ENCODE measurements at regions not wholly inside any gene's neighbourhood (a gene's known extent, or its start where the extent isn't known, plus 50 kb on each side); places are given as distances from the start of the nearest gene placed in this dataset.
"Not testable (repeated sequence)": the region's sequence is repeated elsewhere in the genome, so short reads cannot be mapped to it uniquely, and the experiment has no call there.

- Mint-ChIP-seq H3K27ac (no peak overlapping the region), H3K9me3 (no peaks in the 10 kb centered on the region), H3K36me3 (no peaks in the 10 kb centered on the region)
- ATAC-seq (no peak), DNase-seq (ENCODE audit: low spot score in 2 of 2) (no peak)
These were observed 260.2 kb upstream of the ISX start for GRCh38 chr22:34805771-34806170.

GRCh38 chr22:34808618-34809017, 257.3 kb upstream of the ISX start:
- ATAC-seq (no peak), DNase-seq (ENCODE audit: low spot score in 2 of 2) (no peak)
- H3K27ac Mint-ChIP-seq, result peak overlapping the region in 1 of 2 donors; percentile 13
- H3K36me3 Mint-ChIP-seq, result no peaks in the 10 kb centered on the region
- H3K9me3 Mint-ChIP-seq, result peaks cover 0 to 4% of the 10 kb centered on the region in 2 donors

- ATAC-seq, result no peak
- DNase-seq (ENCODE audit: low spot score in 2 of 2), result no peak
- Mint-ChIP-seq H3K27ac (no peak overlapping the region), H3K9me3 (peaks cover 7 to 17% of the 10 kb centered on the region in 2 donors), H3K36me3 (peaks cover 0 to 12% of the 10 kb centered on the region in 2 donors)
These were observed 253.3 kb upstream of the ISX start for GRCh38 chr22:34812631-34813030.

GRCh38 chr22:34814260-34815025, 251.5 kb upstream of the ISX start:
- DNase-seq (ENCODE audit: low spot score in 2 of 2), result no peak
- peaks cover 0 to 12% of the 10 kb centered on the region in 2 donors for H3K36me3 Mint-ChIP-seq

GRCh38 chr22:34829485-34829884, 236.5 kb upstream of the ISX start:
- H3K36me3 Mint-ChIP-seq, result no peaks in the 10 kb centered on the region
- H3K9me3 Mint-ChIP-seq, result peaks cover 6 to 8% of the 10 kb centered on the region in 2 donors
- ATAC-seq (no peak), DNase-seq (ENCODE audit: low spot score in 2 of 2) (no peak)
- no peak overlapping the region for H3K27ac Mint-ChIP-seq

More at GRCh38 chr22:34814260-34815025, 251.5 kb upstream of the ISX start:
- ATAC-seq, result no peak
- Mint-ChIP-seq H3K27ac (no peak overlapping the region), H3K9me3 (peaks cover 7 to 21% of the 10 kb centered on the region in 2 donors)

- no peak overlapping the region for H3K27ac Mint-ChIP-seq
- H3K9me3 Mint-ChIP-seq, result peaks cover 3 to 5% of the 10 kb centered on the region in 2 donors
- ATAC-seq (no peak), DNase-seq (ENCODE audit: low spot score in 2 of 2) (no peak)
- H3K36me3 Mint-ChIP-seq, result no peaks in the 10 kb centered on the region
These were observed 231.9 kb upstream of the ISX start for GRCh38 chr22:34834059-34834458.

GRCh38 chr22:34834541-34834940, 231.4 kb upstream of the ISX start:
- not testable (repeated sequence) for H3K36me3 Mint-ChIP-seq; H3K27ac Mint-ChIP-seq; H3K9me3 Mint-ChIP-seq; DNase-seq (ENCODE audit: low spot score in 2 of 2); ATAC-seq

GRCh38 chr22:34841331-34841771, 224.6 kb upstream of the ISX start:
- ATAC-seq, result no peak
- H3K9me3 Mint-ChIP-seq, result peaks cover 3% of the 10 kb centered on the region in 2 donors
- H3K36me3 Mint-ChIP-seq, result no peaks in the 10 kb centered on the region
- no peak overlapping the region for H3K27ac Mint-ChIP-seq
- no peak for DNase-seq (ENCODE audit: low spot score in 2 of 2)

GRCh38 chr22:34841911-34842310, 224.0 kb upstream of the ISX start:
- Mint-ChIP-seq H3K27ac (no peak overlapping the region), H3K36me3 (no peaks in the 10 kb centered on the region), H3K9me3 (peaks cover 3% of the 10 kb centered on the region in 2 donors)
- DNase-seq (ENCODE audit: low spot score in 2 of 2) (no peak), ATAC-seq (no peak)

- DNase-seq (ENCODE audit: low spot score in 2 of 2) (no peak), ATAC-seq (no peak)
- H3K36me3 Mint-ChIP-seq, result no peaks in the 10 kb centered on the region
- H3K27ac Mint-ChIP-seq, result no peak overlapping the region
- peaks cover 3% of the 10 kb centered on the region in 2 donors for H3K9me3 Mint-ChIP-seq
These were observed 223.3 kb upstream of the ISX start for GRCh38 chr22:34842630-34843029.

GRCh38 chr22:34843743-34844142, 222.2 kb upstream of the ISX start:
- not testable (repeated sequence) for H3K9me3 Mint-ChIP-seq; DNase-seq (ENCODE audit: low spot score in 2 of 2); H3K36me3 Mint-ChIP-seq; H3K27ac Mint-ChIP-seq; ATAC-seq

GRCh38 chr22:34845391-34845790, 220.6 kb upstream of the ISX start:
- peaks cover 3% of the 10 kb centered on the region in 2 donors for H3K9me3 Mint-ChIP-seq
- no peaks in the 10 kb centered on the region for H3K36me3 Mint-ChIP-seq
- ATAC-seq (no peak), DNase-seq (ENCODE audit: low spot score in 2 of 2) (no peak)
- H3K27ac Mint-ChIP-seq, result no peak overlapping the region

- H3K27ac Mint-ChIP-seq, result no peak overlapping the region
These were observed 218.9 kb upstream of the ISX start for GRCh38 chr22:34847072-34847471.

GRCh38 chr22:34849965-34850364, 216.0 kb upstream of the ISX start:
- H3K36me3 Mint-ChIP-seq, result no peaks in the 10 kb centered on the region
- ATAC-seq (no peak), DNase-seq (ENCODE audit: low spot score in 2 of 2) (no peak)
- no peak overlapping the region for H3K27ac Mint-ChIP-seq
- H3K9me3 Mint-ChIP-seq, result peaks cover 3 to 12% of the 10 kb centered on the region in 2 donors

More at GRCh38 chr22:34847072-34847471, 218.9 kb upstream of the ISX start:
- DNase-seq (ENCODE audit: low spot score in 2 of 2) (no peak), ATAC-seq (peak in 1 of 2 donors; percentile 91)
- Mint-ChIP-seq H3K36me3 (no peaks in the 10 kb centered on the region), H3K9me3 (peaks cover 3 to 4% of the 10 kb centered on the region in 2 donors)

GRCh38 chr22:34851918-34852662, 213.9 kb upstream of the ISX start:
- DNase-seq (ENCODE audit: low spot score in 2 of 2) (no peak), ATAC-seq (no peak)
- Mint-ChIP-seq H3K27ac (no peak overlapping the region), H3K36me3 (no peaks in the 10 kb centered on the region), H3K9me3 (peaks cover 0 to 9% of the 10 kb centered on the region in 2 donors)

GRCh38 chr22:34855471-34855870, 210.5 kb upstream of the ISX start:
- H3K9me3 Mint-ChIP-seq, result peaks cover 7 to 19% of the 10 kb centered on the region in 2 donors
- DNase-seq (ENCODE audit: low spot score in 2 of 2) (no peak), ATAC-seq (no peak)
- peaks cover 0 to 5% of the 10 kb centered on the region in 2 donors for H3K36me3 Mint-ChIP-seq
- H3K27ac Mint-ChIP-seq, result no peak overlapping the region

- no peak for DNase-seq (ENCODE audit: low spot score in 2 of 2)
- Mint-ChIP-seq H3K27ac (no peak overlapping the region), H3K9me3 (peaks cover 15 to 16% of the 10 kb centered on the region in 2 donors), H3K36me3 (peaks cover 0 to 5% of the 10 kb centered on the region in 2 donors)
- no peak for ATAC-seq
These were observed 207.9 kb upstream of the ISX start for GRCh38 chr22:34858066-34858465.
